HEK293T (cell line): ENCODE measurements at regions not wholly inside any gene's neighbourhood (a gene's known extent, or its start where the extent isn't known, plus 50 kb on each side); places are given as distances from the start of the nearest gene placed in this dataset.

Experiments used
- CTCF ChIA-PET: fragments of 350-600 bp; formaldehyde crosslinking; extraction: SDS; loops from one replicate; lab custom pipeline; 2021; ENCODE audit warnings: antibody characterized with exemption, inconsistent platforms; lab: Yijun Ruan, JAX
- POLR2A ChIA-PET: fragments of 350-600 bp; formaldehyde crosslinking; extraction: SDS; loops from one replicate; lab custom pipeline; 2020; ENCODE audit warnings: antibody characterized with exemption, inconsistent platforms; lab: Yijun Ruan, JAX
- DNase-seq: peaks from one replicate; pipeline ENCODE4 v3.0.0; 2012; ENCODE audit warnings: mixed read lengths; ENCODE audit errors: extremely low spot score
- ARNT ChIP-seq: fragments of 450-650 bp; IDR thresholded peaks from 2 replicates; pipeline ENCODE4 v1.6.1; 2017; ENCODE audit warnings: mild to moderate bottlenecking
- BHLHE40 ChIP-seq: fragments of 450-650 bp; IDR thresholded peaks from 2 replicates; pipeline ENCODE4 v1.6.1; 2016; ENCODE audit warnings: mild to moderate bottlenecking, moderate library complexity, borderline replicate concordance
- CTBP1 ChIP-seq: fragments of 450-650 bp; IDR thresholded peaks from 2 replicates; pipeline ENCODE4 v1.6.1; 2016; ENCODE audit warnings: borderline replicate concordance
- ELF4 ChIP-seq: fragments of 450-650 bp; IDR thresholded peaks from 2 replicates; pipeline ENCODE4 v1.6.1; 2017; ENCODE audit warnings: antibody characterized with exemption
- FOXA1 ChIP-seq: fragments of 450-650 bp; IDR thresholded peaks from 2 replicates; pipeline ENCODE4 v1.6.1; 2016; ENCODE audit warnings: mild to moderate bottlenecking
- FOXK2 ChIP-seq: fragments of 450-650 bp; IDR thresholded peaks from 2 replicates; pipeline ENCODE4 v1.6.1; 2016; ENCODE audit warnings: mild to moderate bottlenecking
- FOXM1 ChIP-seq: fragments of 450-650 bp; IDR thresholded peaks from 2 replicates; pipeline ENCODE4 v1.6.1; 2017; ENCODE audit warnings: mild to moderate bottlenecking, borderline replicate concordance
- HDGF ChIP-seq: fragments of 450-650 bp; IDR thresholded peaks from 2 replicates; pipeline ENCODE4 v1.6.1; 2017; ENCODE audit warnings: antibody characterized with exemption, borderline replicate concordance
- L3MBTL2 ChIP-seq: fragments of 450-650 bp; conservative IDR thresholded peaks from 2 replicates; pipeline ENCODE4 v1.6.1; 2016; ENCODE audit warnings: mild to moderate bottlenecking
- LEF1 ChIP-seq: fragments of 450-650 bp; IDR thresholded peaks from 2 replicates; pipeline ENCODE4 v1.6.1; 2017; ENCODE audit warnings: mild to moderate bottlenecking, borderline replicate concordance
- NFRKB ChIP-seq: fragments of 450-650 bp; IDR thresholded peaks from 2 replicates; pipeline ENCODE4 v1.6.1; 2016; ENCODE audit warnings: mild to moderate bottlenecking, moderate library complexity
- PKNOX1 ChIP-seq: fragments of 450-650 bp; IDR thresholded peaks from 2 replicates; pipeline ENCODE4 v1.6.1; 2016
- SP1 ChIP-seq: fragments of 450-650 bp; IDR thresholded peaks from 2 replicates; pipeline ENCODE4 v1.6.1; 2017
- SUZ12 ChIP-seq: fragments of 450-650 bp; IDR thresholded peaks from 2 replicates; pipeline ENCODE4 v1.6.1; 2016; ENCODE audit warnings: mild to moderate bottlenecking
- TARDBP ChIP-seq: fragments of 450-650 bp; IDR thresholded peaks from 2 replicates; pipeline ENCODE4 v1.6.1; 2016
- ZNF384 ChIP-seq: fragments of 450-650 bp; IDR thresholded peaks from 2 replicates; pipeline ENCODE4 v1.6.1; 2016

GRCh38 chr5:18970000-18970399 lies 1018.0 kb downstream of the CDH18 start:
- ChIA-PET POLR2A (no interaction called here), CTCF (no interaction called here)
- DNase-seq: no peak
- TF ChIP-seq FOXA1 (no peak), SUZ12 (no peak), HDGF (no peak), SP1 (no peak), ZNF384 (no peak), CTBP1 (no peak), PKNOX1 (no peak), ARNT (no peak), LEF1 (no peak), L3MBTL2 (no peak), NFRKB (no peak)

- TF ChIP-seq FOXM1: no peak
- no peak for TF ChIP-seq LEF1
- TF ChIP-seq BHLHE40: no peak
- TF ChIP-seq CTBP1: no peak
- no peak for TF ChIP-seq NFRKB
- TF ChIP-seq SP1: no peak
- POLR2A ChIA-PET: no interaction called here
- CTCF ChIA-PET: interaction anchor here (0.7 kb wide), 1 partner anchor 290 kb away, joined by 3 read pairs; no protein-coding TSS in a partner anchor
- no peak for DNase-seq
Observed at GRCh38 chr5:18972177-18972576, 1015.8 kb downstream of the CDH18 start.

GRCh38 chr5:18975624-18976023 lies 1012.4 kb downstream of the CDH18 start:
- ChIA-PET CTCF (no interaction called here), POLR2A (no interaction called here)
- DNase-seq: no peak
- TF ChIP-seq LEF1 (no peak), TARDBP (no peak), FOXA1 (no peak)

DNA sequence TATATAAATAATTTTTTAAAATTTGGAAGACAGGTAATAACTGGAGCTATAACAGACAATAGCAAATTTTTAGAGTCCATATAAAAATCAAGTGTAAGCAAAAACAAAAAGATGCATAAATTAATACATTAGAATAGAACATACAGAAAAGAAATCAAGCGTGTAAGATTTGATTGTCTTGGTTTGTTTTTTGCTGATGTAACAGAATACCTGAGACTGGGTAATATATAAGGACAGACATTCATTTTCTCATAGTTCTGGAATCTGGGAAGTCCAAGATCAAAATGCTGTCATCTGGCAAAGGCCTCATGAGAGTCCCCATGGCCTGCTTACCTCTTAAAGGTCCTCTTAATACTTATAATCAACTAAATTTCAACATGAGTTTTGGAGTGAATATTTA lies 1010.1 kb downstream of the CDH18 start:
- CTCF ChIA-PET: no interaction called here

GRCh38 chr5:18984559-18985080 lies 1003.4 kb downstream of the CDH18 start:
- DNase-seq: no peak
- TF ChIP-seq ARNT (no peak), FOXA1 (no peak), CTBP1 (no peak), SUZ12 (no peak), FOXM1 (no peak), PKNOX1 (no peak), LEF1 (no peak), BHLHE40 (no peak), ZNF384 (no peak), HDGF (no peak), FOXK2 (no peak), TARDBP (no peak), L3MBTL2 (no peak), NFRKB (no peak), SP1 (no peak), ELF4 (no peak)
- CTCF ChIA-PET: no interaction called here
- POLR2A ChIA-PET: no interaction called here

More for the DNA sequence above, 1010.1 kb downstream of the CDH18 start:
- TF ChIP-seq HDGF (no peak), ARNT (no peak), ZNF384 (no peak), ELF4 (no peak), BHLHE40 (no peak), SUZ12 (no peak), SP1 (no peak), FOXM1 (no peak), FOXA1 (no peak), CTBP1 (no peak), LEF1 (no peak), L3MBTL2 (no peak), NFRKB (no peak), PKNOX1 (no peak), FOXK2 (no peak)
- POLR2A ChIA-PET: no interaction called here
- DNase-seq: no peak

DNA sequence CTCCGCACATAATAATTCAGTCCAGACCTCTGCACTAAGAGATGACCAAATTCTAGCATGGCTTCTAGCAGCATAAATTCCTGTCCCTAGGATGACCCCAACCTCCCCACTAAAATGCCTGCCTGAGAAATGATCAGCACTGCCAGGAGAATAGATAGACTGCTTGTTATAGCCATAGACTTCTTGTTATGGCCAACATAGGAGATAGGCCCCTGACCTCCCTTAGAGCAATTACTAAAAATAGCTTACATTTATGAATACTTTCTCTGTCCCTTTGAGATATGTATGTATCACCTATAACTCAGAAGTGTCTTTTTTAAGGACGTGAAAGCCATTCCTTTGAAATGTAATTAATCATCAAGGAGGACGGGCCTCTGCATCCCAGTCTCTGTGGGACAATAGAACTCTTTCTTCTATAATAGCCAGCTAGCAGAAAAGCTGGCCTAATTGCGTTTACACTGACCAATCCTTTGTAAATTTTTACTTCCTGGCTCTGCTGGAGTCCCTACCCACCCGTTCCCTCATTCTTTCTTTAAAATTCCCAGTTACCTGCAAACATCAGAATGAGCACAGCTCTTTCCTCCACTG lies 1002.7 kb downstream of the CDH18 start:
- TF ChIP-seq L3MBTL2 (no peak), ARNT (no peak), NFRKB (no peak)
- ChIA-PET POLR2A (no interaction called here), CTCF (no interaction called here)
- DNase-seq: no peak
